DMS153 treated with DMSO at 0.1 percent for 48 hours (cell line): ENCODE measurements at regions not wholly inside any gene's neighbourhood (a gene's known extent, or its start where the extent isn't known, plus 50 kb on each side); places are given as distances from the start of the nearest gene placed in this dataset.
A peak's percentile ranks its signal among the peaks of the same experiment; 100 is the strongest.

Experiments
- DNase-seq: peaks from one replicate; lab custom pipeline; 2025; ENCODE audit not compliant: unreplicated experiment; lab: John Stamatoyannopoulos, UW

DNA sequence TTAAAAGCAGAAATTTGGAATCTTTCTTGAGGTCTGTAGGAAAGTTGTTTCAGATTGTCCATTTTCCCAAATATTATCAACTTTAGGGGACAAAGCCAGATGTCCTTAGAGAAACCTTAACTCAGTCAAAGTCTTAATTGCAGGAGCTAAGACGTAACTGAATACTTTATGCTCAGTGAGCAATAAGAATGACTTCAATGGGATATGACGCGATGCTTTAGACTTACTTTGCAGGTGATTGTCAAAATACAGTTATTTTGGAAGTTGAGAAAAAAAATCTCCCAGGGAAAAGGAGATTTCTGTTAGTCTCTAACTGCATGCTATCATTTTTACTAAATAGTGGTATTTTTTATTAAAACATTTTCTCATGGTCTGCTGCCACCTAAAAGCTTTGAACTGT lies 750.9 kb upstream of the STXBP6 start:
- no peak for DNase-seq

DNA sequence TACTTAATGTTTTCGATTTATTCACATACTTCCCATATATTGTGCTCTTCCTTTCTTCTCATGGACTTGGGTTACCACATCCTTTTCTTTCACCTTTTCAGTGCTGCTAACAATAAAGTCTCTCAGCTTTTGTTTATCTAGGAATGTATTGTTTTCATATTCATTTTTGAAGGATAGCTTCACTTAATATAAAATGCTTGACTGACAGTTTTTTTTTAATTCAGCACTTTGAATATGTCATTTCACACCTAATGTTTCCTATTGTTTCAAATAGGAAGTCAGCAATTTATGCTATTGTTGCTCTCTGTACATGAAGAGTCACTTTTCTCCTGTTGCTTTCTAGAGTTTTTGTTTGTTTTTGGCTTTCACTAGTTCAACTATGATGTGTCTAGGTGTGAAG lies 738.3 kb upstream of the STXBP6 start:
- no peak for DNase-seq

DNA sequence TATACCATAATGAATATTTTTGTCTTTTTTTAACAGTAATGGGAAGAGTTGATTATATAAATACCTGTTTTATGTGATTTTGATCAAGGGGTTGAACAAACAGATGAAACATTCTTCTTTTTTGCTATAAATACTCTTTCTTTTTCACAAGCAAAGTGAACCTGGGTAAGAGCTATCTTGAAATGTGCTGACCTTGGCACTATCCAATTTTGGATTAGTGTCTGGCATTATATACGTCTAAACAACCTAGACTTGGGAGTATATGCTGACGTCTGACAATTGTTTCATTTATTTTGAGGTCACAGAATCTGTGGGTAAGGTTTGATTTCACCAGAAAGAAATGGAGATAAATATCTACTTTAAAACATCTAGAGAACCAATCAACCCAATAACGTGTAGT lies 716.0 kb upstream of the STXBP6 start:
- DNase-seq, result no peak

DNA sequence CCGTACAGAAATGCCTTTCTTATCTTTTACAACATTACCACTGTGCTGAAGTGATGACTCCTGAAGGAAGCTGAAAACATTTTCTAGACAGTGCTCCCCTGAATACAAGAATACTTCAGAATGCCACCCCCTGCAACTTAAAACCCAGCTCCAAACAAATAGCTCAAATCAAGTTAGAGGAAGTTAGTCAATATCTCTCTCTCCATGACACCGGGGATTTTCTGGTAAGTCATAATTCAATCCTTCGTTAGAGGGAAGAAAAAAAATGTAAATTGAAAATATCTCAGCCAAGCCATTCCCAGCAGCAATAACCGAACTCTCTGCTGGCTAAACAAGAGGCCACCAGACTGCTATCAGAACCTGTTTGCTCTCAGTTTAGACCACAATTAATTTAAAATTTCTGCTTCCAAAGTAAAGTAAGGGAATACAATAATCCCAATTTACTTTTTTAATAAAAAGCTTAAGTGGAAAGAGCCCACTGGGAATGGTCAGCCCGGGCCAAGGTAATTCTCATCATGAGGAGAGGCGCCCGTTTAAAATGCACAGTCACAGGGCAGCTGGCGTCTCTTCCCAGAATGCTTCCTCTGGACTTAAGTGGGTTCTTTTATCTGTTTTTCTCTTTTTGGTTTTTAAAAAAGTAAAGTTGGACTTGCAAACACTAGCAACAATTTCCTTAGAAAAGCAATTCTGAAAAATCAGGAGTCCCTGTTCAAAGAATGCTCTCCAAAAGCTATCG lies 710.1 kb upstream of the STXBP6 start:
- DNase-seq, result no peak

DNA sequence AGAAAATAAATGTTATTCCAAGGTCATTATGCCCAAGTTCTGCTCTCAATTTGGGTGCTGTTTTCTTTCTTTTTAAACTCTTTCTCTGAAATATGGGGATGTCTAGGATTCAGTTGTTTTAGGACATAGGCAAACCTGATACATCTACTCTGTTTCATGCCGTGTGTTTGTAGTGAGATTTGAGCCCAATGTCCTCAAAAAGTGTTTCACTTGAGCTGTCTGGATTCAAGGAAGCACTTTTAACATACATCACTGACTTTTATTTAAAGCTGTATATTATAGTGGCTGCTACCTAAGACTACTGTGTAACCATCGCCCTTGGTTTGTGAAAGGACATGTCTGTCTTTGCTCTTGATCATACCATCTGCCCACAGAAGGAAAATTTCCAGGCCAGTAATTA lies 709.3 kb upstream of the STXBP6 start:
- no peak for DNase-seq

DNA sequence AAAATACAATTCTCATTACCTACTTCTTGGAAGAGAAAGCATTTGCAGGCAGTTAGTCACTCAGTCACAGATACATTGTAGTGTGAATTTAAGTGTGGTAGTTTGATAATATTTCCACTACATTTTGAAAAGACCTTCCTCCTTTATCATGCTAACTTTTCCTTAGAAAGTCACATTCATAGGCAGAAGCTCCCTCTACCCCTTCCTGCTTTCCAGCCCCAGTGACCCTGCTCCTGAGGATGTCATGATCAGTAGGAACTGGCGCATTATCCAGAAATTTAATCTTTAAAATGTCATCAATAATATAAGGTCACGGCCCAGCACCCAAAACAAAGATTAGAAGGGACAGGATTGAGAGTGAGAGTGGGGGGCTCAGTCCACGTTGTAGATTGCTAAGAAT lies 707.4 kb upstream of the STXBP6 start:
- DNase-seq, result no peak

DNA sequence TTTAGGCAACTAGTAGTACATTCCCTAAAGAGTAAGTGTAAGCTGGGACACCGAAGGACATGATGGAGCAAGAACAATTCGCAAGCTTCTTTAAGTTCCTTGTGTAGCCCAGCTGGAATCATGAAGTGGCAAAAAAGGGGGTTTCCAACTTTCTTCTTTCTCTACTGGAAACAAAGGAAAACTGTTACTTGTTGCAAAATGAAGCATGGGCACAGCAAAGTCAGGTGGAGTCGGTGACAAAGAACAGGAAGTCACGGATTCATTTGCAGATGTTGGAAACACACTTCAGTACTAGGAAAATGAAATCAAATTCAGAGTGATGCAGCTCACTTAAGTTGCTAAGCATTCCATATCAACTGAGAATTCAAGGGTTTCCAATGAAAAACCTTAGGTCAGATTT lies 706.9 kb upstream of the STXBP6 start:
- DNase-seq, result peak; percentile 30

DNA sequence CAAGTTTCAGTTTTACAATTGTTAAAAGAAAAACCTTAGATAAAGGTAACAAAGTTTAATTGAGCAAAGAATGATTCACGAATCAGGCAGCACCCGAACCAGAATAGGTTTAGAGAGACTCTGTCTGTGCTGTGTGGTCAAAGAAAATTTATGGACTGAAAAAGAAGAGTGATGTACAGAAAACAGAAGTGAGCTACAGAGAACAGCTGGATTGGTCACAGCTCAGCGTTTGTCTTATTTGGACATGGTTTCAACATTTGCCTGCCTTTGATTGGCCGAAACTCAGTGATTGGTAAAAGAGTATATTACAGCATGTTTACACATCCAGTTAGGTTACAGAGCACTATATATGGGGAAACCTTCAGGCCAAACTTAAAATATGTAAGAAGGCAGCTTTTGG lies 703.2 kb upstream of the STXBP6 start:
- no peak for DNase-seq

DNA sequence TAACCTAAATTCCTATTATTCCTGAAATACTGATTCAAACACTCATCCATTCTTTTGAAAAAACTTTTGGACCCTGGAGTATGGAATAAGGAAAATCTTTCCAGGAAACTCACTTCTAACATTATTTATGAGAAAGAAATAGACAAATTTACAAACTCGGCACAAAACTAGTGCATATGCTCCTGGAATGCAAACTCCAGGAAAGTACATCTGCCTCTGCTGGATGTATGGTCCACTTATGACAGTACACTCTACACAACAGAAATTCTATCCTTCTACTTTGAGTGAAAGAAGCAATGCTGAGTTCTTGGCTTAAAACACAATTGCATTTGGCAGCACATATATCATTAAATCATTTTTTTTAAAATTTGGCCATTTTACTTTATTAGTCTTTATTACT lies 700.5 kb upstream of the STXBP6 start:
- no peak for DNase-seq
